Thyroid gland (tissue), 4 donors: ENCODE measurements at regions not wholly inside any gene's neighbourhood (a gene's known extent, or its start where the extent isn't known, plus 50 kb on each side); places are given as distances from the start of the nearest gene placed in this dataset.

ENCODE experiments used
- POLR2A ChIP-seq, 2 donors: fragments of 450-650 bp; IDR thresholded peaks; one replicate each; pipeline ENCODE4 v1.6.1; 2017; ENCODE audit warnings: antibody characterized with exemption in 2 of 2, mild to moderate bottlenecking in 2 of 2, moderate library complexity in 1 of 2
- TF ChIP-seq, protein P1 (sequence below), 6 experiments: fragments of 200-600 bp in 3 of 6; fragments of 450-650 bp in 3 of 6; sonication (generic) in 3 of 6; IDR thresholded peaks; one replicate each; pipeline ENCODE4 v1.5.1; 2016 to 2019; ENCODE audit warnings: antibody characterized with exemption in 6 of 6, mild to moderate bottlenecking in 2 of 6, inconsistent platforms in 1 of 6, moderate library complexity in 1 of 6

DNA sequence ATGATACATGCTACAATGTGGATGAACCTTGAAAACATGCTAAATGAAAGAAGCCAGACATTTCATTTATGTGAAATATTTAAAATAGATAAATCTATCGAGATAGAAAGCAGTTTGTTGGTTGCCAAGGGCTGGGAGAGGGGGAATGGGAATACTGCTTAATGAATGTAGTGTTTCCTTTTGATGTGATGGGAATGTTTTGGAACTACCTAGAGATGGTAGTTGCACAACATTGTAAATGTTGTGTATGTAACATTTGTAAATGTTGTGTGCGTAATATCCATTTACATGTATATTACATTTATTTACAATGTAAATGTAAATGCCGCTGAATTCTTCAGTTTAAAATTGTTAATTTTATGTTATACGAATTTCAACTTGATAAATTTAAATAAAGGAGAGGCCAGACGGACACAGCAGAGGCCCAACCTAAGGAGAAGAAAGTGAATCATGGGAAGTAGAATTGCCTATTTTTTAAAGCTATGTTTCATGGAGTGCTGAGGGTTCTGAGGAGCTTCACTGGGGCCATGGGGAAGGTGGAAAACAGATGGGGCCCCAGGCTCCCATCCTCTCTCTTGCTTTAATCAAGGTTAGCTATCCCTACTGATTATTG, 60.0 kb upstream of the TEX13D start:
- TF ChIP-seq, protein P1, sequence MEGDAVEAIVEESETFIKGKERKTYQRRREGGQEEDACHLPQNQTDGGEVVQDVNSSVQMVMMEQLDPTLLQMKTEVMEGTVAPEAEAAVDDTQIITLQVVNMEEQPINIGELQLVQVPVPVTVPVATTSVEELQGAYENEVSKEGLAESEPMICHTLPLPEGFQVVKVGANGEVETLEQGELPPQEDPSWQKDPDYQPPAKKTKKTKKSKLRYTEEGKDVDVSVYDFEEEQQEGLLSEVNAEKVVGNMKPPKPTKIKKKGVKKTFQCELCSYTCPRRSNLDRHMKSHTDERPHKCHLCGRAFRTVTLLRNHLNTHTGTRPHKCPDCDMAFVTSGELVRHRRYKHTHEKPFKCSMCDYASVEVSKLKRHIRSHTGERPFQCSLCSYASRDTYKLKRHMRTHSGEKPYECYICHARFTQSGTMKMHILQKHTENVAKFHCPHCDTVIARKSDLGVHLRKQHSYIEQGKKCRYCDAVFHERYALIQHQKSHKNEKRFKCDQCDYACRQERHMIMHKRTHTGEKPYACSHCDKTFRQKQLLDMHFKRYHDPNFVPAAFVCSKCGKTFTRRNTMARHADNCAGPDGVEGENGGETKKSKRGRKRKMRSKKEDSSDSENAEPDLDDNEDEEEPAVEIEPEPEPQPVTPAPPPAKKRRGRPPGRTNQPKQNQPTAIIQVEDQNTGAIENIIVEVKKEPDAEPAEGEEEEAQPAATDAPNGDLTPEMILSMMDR (IDR thresholded peaks at IDR 0.05), result no peak
- TF ChIP-seq POLR2A (IDR thresholded peaks at IDR 0.05), result no peak
